GM23338 (cell line): ENCODE measurements at regions not wholly inside any gene's neighbourhood (a gene's known extent, or its start where the extent isn't known, plus 50 kb on each side); places are given as distances from the start of the nearest gene placed in this dataset.

Experiments
- CREB1 ChIP-seq: fragments of 250-450 bp; sonication (Bioruptor Pico); IDR thresholded peaks from 2 replicates; pipeline ENCODE4 v1.5.0; 2020; ENCODE audit warnings: low read depth, mild to moderate bottlenecking, moderate library complexity
- ETS1 ChIP-seq: IDR thresholded peaks from 2 replicates; pipeline ENCODE4 v1.6.1; 2016; ENCODE audit warnings: antibody characterized with exemption
- EZH2 ChIP-seq: fragments of 200-600 bp; sonication (generic); IDR thresholded peaks from one replicate; pipeline ENCODE4 v1.8.0; 2017; ENCODE audit warnings: antibody characterized with exemption, mild to moderate bottlenecking, low read depth; ENCODE audit not compliant: unreplicated experiment
- EZH2phosphoT487 ChIP-seq: fragments of 200-600 bp; sonication (generic); IDR thresholded peaks from one replicate; pipeline ENCODE4 v1.8.1; 2018; ENCODE audit warnings: antibody characterized with exemption; ENCODE audit not compliant: unreplicated experiment
- JUNB ChIP-seq: IDR thresholded peaks from one replicate; pipeline ENCODE4 v1.6.1; 2016; ENCODE audit warnings: antibody characterized with exemption; ENCODE audit not compliant: unreplicated experiment
- NANOG ChIP-seq: IDR thresholded peaks from 2 replicates; pipeline ENCODE4 v1.6.1; 2016; ENCODE audit warnings: antibody characterized with exemption, borderline replicate concordance
- POLR2AphosphoS5 ChIP-seq: IDR thresholded peaks from 2 replicates; pipeline ENCODE4 v1.6.1; 2016; ENCODE audit warnings: antibody characterized with exemption, low read depth
- REST ChIP-seq: IDR thresholded peaks from one replicate; pipeline ENCODE4 v1.6.1; 2018; ENCODE audit warnings: antibody characterized with exemption; ENCODE audit not compliant: unreplicated experiment
- STAT1 ChIP-seq: IDR thresholded peaks from one replicate; pipeline ENCODE4 v1.6.1; 2016; ENCODE audit warnings: antibody characterized with exemption; ENCODE audit not compliant: unreplicated experiment
- ZNF331 ChIP-seq: fragments of 250-450 bp; sonication (Bioruptor Pico); IDR thresholded peaks from 2 replicates; pipeline ENCODE4 v1.5.0; 2020; ENCODE audit warnings: low read depth, mild to moderate bottlenecking, moderate library complexity
- TF ChIP-seq, protein P1 (sequence below), 2 experiments: fragments of 200-600 bp in 1 of 2; sonication (generic) in 1 of 2; conservative IDR thresholded peaks; 2 replicates each; pipeline versions ENCODE4 v1.5.1 to v1.6.1; 2016 to 2017; ENCODE audit warnings: antibody characterized with exemption in 2 of 2, low read depth in 2 of 2, mild to moderate bottlenecking in 2 of 2, moderate library complexity in 1 of 2

DNA sequence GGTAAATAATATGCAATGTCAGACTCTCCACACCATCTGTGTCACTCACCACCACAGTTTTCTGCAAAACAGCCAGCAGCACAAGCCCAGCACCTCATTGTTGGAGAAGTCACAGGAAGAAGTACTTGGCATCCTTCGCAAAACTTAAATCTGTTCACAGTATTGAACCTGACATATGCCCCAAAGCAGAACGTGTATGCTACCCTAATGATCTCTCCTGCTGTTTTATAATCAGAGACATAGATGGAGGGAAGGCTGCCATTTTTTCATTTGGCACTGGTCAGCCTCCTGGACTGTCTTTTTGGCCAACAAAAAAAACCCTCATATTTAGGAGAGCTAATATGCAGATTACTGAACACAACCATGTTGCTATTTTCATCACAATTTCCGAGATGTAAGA lies 1272.9 kb downstream of the ROBO1 start:
- TF ChIP-seq, protein P1, sequence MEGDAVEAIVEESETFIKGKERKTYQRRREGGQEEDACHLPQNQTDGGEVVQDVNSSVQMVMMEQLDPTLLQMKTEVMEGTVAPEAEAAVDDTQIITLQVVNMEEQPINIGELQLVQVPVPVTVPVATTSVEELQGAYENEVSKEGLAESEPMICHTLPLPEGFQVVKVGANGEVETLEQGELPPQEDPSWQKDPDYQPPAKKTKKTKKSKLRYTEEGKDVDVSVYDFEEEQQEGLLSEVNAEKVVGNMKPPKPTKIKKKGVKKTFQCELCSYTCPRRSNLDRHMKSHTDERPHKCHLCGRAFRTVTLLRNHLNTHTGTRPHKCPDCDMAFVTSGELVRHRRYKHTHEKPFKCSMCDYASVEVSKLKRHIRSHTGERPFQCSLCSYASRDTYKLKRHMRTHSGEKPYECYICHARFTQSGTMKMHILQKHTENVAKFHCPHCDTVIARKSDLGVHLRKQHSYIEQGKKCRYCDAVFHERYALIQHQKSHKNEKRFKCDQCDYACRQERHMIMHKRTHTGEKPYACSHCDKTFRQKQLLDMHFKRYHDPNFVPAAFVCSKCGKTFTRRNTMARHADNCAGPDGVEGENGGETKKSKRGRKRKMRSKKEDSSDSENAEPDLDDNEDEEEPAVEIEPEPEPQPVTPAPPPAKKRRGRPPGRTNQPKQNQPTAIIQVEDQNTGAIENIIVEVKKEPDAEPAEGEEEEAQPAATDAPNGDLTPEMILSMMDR (conservative IDR thresholded peaks at IDR 0.05; ENCODE audit: low read depth in 2 of 2), result no peak
- no peak for TF ChIP-seq EZH2phosphoT487
- TF ChIP-seq REST, result no peak
- TF ChIP-seq EZH2, result no peak
- no peak for TF ChIP-seq POLR2AphosphoS5
- no peak for TF ChIP-seq STAT1
- TF ChIP-seq CREB1 (CRISPR knock-in tag), result no peak
- TF ChIP-seq JUNB, result no peak
- no peak for TF ChIP-seq ETS1
- no peak for TF ChIP-seq ZNF331 (CRISPR knock-in tag)
- no peak for TF ChIP-seq NANOG
